DMS53 treated with DMSO at 0.1 percent for 48 hours (cell line): ENCODE measurements at regions not wholly inside any gene's neighbourhood (a gene's known extent, or its start where the extent isn't known, plus 50 kb on each side); places are given as distances from the start of the nearest gene placed in this dataset.
A peak's percentile ranks its signal among the peaks of the same experiment; 100 is the strongest.
"Not testable (repeated sequence)": the region's sequence is repeated elsewhere in the genome, so short reads cannot be mapped to it uniquely, and the experiment has no call there.

ENCODE experiments used
- DNase-seq: peaks from one replicate; lab custom pipeline; 2025; ENCODE audit not compliant: unreplicated experiment; lab: John Stamatoyannopoulos, UW

DNA sequence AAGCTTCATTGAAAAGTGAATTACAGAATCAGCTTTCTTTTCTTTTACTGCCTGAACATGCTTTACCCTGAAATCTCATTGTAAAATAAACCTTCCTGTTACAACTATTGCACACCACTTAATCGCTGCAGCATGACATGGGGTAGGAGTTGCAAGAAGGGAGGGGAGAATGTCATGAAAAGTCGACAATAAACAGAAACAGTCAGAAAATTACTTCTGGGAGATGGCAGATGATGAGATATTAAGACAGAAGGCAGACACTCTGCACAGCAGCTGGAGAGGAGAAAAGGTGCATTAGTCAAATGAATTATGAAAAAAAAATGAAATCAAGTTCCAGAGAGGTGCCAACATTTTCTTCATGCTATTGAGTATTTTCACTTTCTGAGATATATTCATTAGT lies 287.7 kb downstream of the PCDH7 start:
- DNase-seq: no peak

DNA sequence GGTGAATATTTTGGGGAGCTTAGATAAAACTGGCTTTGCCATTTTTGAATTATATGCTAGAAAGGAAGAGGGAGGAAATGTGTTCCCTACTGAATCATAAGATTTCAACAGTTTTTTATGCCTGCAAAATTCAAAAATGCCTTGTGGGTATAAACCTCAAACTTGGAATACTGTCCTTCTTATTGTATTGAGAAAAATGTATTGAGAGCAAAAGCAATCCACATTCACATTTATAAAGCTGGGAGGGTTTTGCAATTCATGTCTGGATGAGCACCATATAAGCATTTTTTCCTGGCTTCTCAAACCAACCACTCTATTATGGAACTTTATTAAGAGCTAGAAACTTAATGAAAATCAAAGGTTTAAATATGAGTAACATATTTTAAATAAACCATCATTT lies 289.8 kb downstream of the PCDH7 start:
- no peak for DNase-seq

DNA sequence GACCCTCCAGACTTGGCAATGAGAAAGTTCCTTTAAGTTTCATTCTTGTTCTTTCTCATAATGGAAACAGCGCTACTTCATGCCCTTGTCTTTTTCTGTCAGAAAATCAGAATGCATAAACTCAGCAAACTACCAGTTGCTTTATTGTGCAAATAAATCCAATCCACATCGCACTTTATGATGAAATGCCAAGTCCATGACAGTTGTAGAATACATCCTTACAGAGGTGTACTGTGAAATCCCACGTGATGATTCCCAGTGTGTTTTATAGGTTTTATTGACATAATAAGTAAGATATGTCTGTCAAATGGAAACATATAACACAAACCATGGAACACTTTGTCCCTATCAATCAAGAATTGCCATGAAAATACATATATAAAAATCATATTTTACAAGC lies 295.0 kb downstream of the PCDH7 start:
- no peak for DNase-seq

- no peak for DNase-seq
Observed at GRCh38 chr4:31016322-31017061, 296.3 kb downstream of the PCDH7 start.

DNA sequence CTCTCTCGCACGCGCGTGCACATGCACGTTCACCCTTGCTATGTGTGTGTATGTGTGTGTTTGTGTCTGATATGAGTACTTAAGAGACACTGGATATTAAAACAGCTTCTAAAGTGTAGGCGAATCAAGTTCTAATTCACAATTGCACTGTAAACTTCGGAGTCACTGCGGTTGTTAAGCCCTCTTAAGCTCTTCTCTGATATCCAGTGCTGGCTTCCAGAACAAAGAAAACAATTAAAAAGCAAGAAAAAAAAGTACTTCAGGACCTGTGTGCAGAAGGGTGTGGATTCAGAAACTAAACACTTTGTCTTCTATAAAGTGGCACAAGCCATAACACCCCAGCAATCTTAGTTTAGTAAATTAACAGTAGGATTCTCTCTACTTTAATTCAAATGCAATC lies 300.2 kb downstream of the PCDH7 start:
- DNase-seq: no peak

GRCh38 chr4:31021008-31021407 lies 300.8 kb downstream of the PCDH7 start:
- no peak for DNase-seq

GRCh38 chr4:31022702-31023101 lies 302.5 kb downstream of the PCDH7 start:
- DNase-seq: no peak

- no peak for DNase-seq
Observed at GRCh38 chr4:31023109-31023508, 302.9 kb downstream of the PCDH7 start.

DNA sequence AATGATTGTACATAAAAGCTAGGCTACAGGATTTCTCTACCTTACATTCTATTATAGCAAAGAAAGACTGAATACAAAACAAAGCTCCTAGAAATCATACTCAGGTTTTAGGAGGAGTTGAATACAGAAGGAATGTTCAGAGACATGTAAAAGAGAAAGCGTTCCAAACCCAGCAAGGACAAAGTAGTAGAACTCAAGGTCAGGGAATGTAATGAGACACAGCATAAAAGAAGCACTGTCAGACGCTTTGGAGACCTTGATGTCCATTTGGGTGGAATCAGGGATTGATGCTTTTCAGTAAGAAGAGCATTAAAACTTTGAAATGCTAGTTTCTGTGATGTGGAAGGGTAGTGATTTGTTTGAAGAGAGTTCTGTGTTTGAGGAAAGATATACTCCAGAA lies 303.6 kb downstream of the PCDH7 start:
- no peak for DNase-seq

DNA sequence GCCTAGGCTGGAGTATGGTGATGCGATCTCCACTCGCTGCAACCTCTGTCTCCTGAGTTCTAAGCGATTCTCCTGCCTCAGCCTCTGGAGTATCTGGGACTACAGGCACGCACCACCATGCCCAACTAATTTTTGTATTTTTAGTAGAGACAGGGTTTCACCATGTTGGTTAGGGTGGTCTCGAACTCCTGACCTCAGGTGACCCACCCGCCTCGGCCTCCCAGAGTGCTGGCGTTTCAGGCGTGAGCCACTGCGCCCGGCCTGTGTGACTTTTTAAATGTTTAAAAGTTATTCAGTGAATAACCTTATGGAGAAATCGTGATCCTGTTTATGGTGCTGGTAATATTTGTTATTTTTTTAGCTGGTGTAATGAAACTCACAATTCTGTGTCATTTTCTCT lies 304.6 kb downstream of the PCDH7 start:
- DNase-seq: not testable (repeated sequence)

- DNase-seq: no peak
Observed at GRCh38 chr4:31026256-31026655, 306.1 kb downstream of the PCDH7 start.

DNA sequence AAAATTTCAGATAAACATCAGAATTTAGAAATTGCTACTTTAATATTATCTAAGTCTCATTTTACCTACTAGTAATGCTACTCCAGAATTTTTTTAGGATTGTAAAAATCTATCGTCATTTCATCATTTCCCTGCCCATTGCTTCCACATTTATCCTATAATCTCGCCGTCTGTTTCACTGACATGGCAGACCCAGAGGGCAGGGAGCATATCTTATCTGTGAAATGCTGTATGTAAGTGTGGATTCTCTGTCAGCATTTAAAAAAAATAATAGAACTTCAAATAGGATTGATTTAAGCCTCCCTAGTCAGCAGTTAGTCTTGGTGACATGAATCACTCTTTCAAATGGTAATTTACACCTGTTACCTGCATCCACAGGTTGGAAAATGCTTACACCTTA lies 314.4 kb downstream of the PCDH7 start:
- DNase-seq: no peak

GRCh38 chr4:31035761-31036160 lies 315.6 kb downstream of the PCDH7 start:
- no peak for DNase-seq

DNA sequence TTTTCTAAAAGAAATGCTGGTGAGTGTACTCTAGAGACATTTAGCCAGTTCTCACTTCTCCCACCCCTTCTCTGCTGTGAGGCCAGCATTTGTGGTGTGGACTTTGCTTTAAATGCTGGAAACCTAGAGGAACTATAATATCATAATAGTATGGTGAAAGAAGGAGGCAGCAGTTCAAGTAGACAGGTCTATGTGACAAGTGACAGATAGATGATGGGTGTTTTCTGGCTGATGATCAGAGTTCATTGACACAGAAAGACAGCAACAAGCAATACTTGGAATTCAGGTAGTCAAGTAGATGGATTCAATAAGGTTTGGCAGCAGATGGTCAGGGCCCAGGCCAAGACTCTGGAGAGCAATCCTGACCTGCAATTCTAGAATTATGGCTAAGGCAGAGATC lies 317.5 kb downstream of the PCDH7 start:
- no peak for DNase-seq

DNA sequence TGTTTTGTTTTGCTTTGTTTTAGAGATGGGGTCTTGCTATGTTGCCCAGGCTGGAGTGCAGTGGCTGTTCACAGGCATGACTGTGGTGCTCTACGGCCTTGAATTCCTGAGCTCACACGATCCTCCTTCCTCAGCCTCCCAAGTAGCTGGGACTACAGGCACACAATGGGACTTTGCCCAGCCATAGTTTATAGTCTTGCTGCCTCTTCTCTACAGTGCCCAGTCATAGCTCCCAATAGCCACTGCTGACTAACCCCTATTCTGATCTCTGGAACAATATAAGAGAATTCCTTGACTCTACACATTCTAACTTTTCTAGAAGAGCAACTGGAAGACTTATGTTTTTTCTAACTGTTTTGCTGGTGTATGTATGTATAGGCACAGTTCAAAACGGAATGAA lies 319.2 kb downstream of the PCDH7 start:
- DNase-seq: no peak

GRCh38 chr4:31040106-31040505 lies 319.9 kb downstream of the PCDH7 start:
- no peak for DNase-seq

DNA sequence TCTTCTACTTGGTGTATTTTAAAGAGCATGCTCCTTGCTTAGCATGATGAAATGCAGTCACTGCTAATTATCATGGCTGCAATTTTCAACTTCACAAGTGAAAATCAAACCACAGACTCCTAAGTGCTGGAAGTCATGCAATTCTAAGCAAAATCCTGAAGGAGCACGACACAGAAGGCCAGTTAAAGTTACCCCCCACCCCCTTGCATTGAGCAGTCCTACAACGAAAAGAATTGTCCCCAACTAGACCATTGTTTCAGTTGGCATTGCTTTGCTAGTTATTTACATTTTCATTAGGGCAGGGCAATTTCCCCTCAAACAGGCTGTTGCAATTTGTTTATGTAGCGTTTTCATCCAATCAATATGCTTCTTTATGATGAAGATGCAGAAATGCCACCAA lies 321.2 kb downstream of the PCDH7 start:
- no peak for DNase-seq

- no peak for DNase-seq
Observed at GRCh38 chr4:31041853-31042252, 321.7 kb downstream of the PCDH7 start.

DNA sequence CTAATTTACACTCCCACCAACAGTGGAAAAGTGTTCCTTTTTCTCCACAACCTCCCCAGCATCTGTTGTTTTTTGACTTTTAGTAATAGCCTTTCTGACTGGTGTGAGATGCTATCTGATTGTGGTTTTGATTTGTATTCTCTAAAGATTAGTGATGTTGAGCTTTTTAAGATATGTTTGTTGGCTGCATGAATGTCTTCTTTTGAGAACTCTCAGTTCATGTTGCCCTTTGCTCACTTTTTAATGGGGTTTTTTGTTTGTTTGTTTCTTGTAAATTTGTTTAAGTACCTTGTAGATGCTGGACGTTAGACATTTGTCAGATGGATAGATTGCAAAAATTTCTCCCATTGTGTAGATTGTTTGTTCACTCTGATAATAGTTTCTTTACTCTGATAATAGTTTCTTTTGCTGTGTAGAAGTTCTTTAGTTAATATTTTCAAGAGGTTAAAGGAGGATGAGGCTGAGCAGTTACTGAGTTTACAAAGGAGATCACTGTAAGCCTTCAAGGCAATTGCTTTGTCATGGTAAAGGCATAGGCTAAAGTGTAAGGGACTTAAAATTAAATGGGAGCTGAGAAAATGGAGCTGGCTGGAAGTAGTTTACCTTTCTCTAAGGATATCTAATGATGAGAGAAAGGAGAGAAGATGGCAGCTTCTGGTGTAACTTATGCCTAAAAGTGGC lies 323.4 kb downstream of the PCDH7 start:
- no peak for DNase-seq

DNA sequence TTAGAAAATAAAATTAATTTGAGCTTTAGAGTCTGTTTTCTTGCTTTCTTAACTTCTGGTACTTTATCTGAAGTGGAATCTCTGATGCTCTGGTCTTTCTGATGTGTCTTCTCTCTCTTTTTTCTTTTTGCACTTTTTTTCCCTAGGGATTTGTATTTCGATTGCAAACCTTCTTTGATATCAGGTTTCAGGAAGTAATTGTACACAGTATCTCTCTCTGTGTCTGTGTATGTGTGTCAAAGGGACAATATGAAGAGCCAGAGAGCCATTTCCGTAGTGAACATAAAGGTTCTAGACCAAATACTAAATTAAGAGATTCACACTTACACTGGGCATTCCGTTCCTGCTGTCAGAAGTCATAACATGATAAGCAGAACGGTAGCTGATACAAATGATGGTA lies 325.0 kb downstream of the PCDH7 start:
- DNase-seq: peak; percentile 89

DNA sequence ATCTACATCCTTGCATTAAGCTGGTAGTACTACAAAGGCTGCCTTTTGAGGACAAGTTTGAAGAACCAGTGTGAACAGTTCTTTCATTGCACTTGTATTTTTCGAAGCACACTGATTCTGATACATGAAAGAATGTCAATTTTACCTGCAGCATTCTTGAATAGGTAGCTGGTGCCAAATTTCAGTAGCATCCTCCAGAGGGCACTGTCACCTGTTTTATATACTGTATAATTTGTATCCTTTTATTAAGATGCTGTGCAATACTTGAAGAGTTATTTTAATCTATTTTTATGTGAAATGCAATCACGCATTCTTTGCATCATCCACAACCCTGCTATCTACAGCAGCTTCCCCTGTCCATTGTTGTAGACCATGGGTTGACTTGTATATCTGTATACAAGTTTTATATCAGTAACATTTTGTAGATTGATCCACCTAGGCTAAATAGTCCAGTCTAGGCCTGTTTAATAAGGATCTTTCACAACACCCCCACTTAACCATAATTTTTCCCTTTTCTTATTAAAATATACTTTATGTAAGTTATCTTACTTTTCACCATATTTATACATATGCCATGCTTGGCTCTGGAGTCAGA lies 325.7 kb downstream of the PCDH7 start:
- DNase-seq: peak; percentile 71

DNA sequence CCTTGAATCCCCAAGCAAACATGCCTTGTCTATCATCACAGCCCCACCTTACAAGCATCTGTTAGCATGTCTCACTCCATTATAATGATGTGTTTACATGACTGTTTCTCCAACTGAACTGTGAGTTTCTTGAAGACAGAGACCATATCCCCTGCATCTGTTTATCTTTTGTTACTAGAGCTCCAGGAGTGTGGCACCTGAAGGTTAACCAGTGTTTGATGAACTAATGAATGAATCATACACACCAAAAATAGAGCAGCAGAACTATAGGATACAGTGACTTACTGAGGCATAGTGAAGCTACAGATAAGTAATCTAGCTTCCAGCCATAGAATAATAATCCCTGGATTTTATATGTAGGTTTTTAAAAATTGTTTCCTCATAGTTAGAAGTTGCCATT lies 331.0 kb downstream of the PCDH7 start:
- no peak for DNase-seq
